HUES6 (cell line): ENCODE measurements at regions not wholly inside any gene's neighbourhood (a gene's known extent, or its start where the extent isn't known, plus 50 kb on each side); places are given as distances from the start of the nearest gene placed in this dataset.

ENCODE experiments used
- H3K27ac ChIP-seq: 2 replicates; pipeline ENCODE4 v1.7.0; 2013; ENCODE audit warnings: low read depth, mild to moderate bottlenecking, low read length, inconsistent platforms
- H3K27me3 ChIP-seq: 2 replicates; pipeline ENCODE4 v1.6.1; 2013; ENCODE audit warnings: low read length; ENCODE audit not compliant: control insufficient read depth, insufficient read depth
- H3K36me3 ChIP-seq: 2 replicates; pipeline ENCODE4 v1.6.1; 2013; ENCODE audit warnings: low read length; ENCODE audit not compliant: control insufficient read depth, insufficient read depth
- H3K4me1 ChIP-seq: 2 replicates; pipeline ENCODE4 v1.6.1; 2013; ENCODE audit warnings: low read length; ENCODE audit not compliant: control insufficient read depth, insufficient read depth
- H3K4me3 ChIP-seq: 2 replicates; pipeline ENCODE4 v1.5.1; 2013; ENCODE audit warnings: low read depth, low read length
- H3K9ac ChIP-seq: one replicate; pipeline ENCODE4 v1.6.1; 2013; ENCODE audit warnings: mild to moderate bottlenecking, low read length
- H3K9me3 ChIP-seq: 2 replicates; pipeline ENCODE4 v1.6.1; 2013; ENCODE audit warnings: low read depth, low read length; ENCODE audit not compliant: control insufficient read depth, insufficient read depth

GRCh38 chr12:30021051-30021833, 237.5 kb upstream of the TMTC1 start:
- no peaks in the 10 kb centered on the region for H3K4me1 ChIP-seq
- H3K9me3 ChIP-seq: peaks cover 19% of the 10 kb centered on the region
- H3K27me3 ChIP-seq: no peaks in the 10 kb centered on the region
- no peak overlapping the region for H3K9ac ChIP-seq
- H3K27ac ChIP-seq: no peak overlapping the region
- no peaks in the 10 kb centered on the region for H3K36me3 ChIP-seq
- H3K4me3 ChIP-seq: no peak overlapping the region

GRCh38 chr12:30019366-30020140, 235.8 kb upstream of the TMTC1 start:
- Histone ChIP-seq H3K9me3 (peaks cover 6% of the 10 kb centered on the region), H3K4me3 (no peak overlapping the region), H3K9ac (no peak overlapping the region), H3K27ac (no peak overlapping the region), H3K4me1 (no peaks in the 10 kb centered on the region), H3K36me3 (no peaks in the 10 kb centered on the region), H3K27me3 (no peaks in the 10 kb centered on the region)

GRCh38 chr12:30016540-30017055, 232.9 kb upstream of the TMTC1 start:
- Histone ChIP-seq H3K9me3 (no peaks in the 10 kb centered on the region), H3K27me3 (no peaks in the 10 kb centered on the region), H3K4me3 (no peak overlapping the region), H3K27ac (no peak overlapping the region), H3K4me1 (no peaks in the 10 kb centered on the region), H3K9ac (no peak overlapping the region), H3K36me3 (no peaks in the 10 kb centered on the region)

- Histone ChIP-seq H3K27me3 (no peaks in the 10 kb centered on the region), H3K27ac (no peak overlapping the region), H3K9me3 (no peaks in the 10 kb centered on the region), H3K4me1 (no peaks in the 10 kb centered on the region), H3K4me3 (no peak overlapping the region), H3K36me3 (no peaks in the 10 kb centered on the region), H3K9ac (no peak overlapping the region)
These were observed 232.0 kb upstream of the TMTC1 start for GRCh38 chr12:30015631-30016337.

- no peaks in the 10 kb centered on the region for H3K36me3 ChIP-seq
- H3K27me3 ChIP-seq: no peaks in the 10 kb centered on the region
- H3K9ac ChIP-seq: no peak overlapping the region
- no peak overlapping the region for H3K27ac ChIP-seq
- H3K4me3 ChIP-seq: no peak overlapping the region
- no peaks in the 10 kb centered on the region for H3K4me1 ChIP-seq
- H3K9me3 ChIP-seq: no peaks in the 10 kb centered on the region
These were observed 231.2 kb upstream of the TMTC1 start for GRCh38 chr12:30014991-30015390.

- Histone ChIP-seq H3K4me3 (no peak overlapping the region), H3K27me3 (no peaks in the 10 kb centered on the region), H3K36me3 (no peaks in the 10 kb centered on the region), H3K9ac (no peak overlapping the region), H3K27ac (no peak overlapping the region), H3K9me3 (no peaks in the 10 kb centered on the region), H3K4me1 (no peaks in the 10 kb centered on the region)
These were observed 229.2 kb upstream of the TMTC1 start for GRCh38 chr12:30012816-30013450.

GRCh38 chr12:30010071-30011052, 226.6 kb upstream of the TMTC1 start:
- Histone ChIP-seq H3K27ac (no peak overlapping the region), H3K27me3 (no peaks in the 10 kb centered on the region), H3K9ac (no peak overlapping the region), H3K4me3 (no peak overlapping the region), H3K36me3 (no peaks in the 10 kb centered on the region), H3K9me3 (no peaks in the 10 kb centered on the region), H3K4me1 (no peaks in the 10 kb centered on the region)

GRCh38 chr12:30006021-30006420, 222.3 kb upstream of the TMTC1 start:
- no peak overlapping the region for H3K4me3 ChIP-seq
- no peaks in the 10 kb centered on the region for H3K9me3 ChIP-seq
- H3K27me3 ChIP-seq: no peaks in the 10 kb centered on the region
- H3K36me3 ChIP-seq: no peaks in the 10 kb centered on the region
- no peak overlapping the region for H3K27ac ChIP-seq
- H3K4me1 ChIP-seq: no peaks in the 10 kb centered on the region
- H3K9ac ChIP-seq: no peak overlapping the region

- Histone ChIP-seq H3K9ac (no peak overlapping the region), H3K27ac (no peak overlapping the region), H3K27me3 (no peaks in the 10 kb centered on the region), H3K36me3 (no peaks in the 10 kb centered on the region), H3K4me1 (no peaks in the 10 kb centered on the region), H3K4me3 (no peak overlapping the region), H3K9me3 (no peaks in the 10 kb centered on the region)
These were observed 219.6 kb upstream of the TMTC1 start for GRCh38 chr12:30003321-30003720.

GRCh38 chr12:30002677-30003076, 218.9 kb upstream of the TMTC1 start:
- Histone ChIP-seq H3K36me3 (no peaks in the 10 kb centered on the region), H3K27ac (no peak overlapping the region), H3K9ac (no peak overlapping the region)

More at GRCh38 chr12:30002677-30003076, 218.9 kb upstream of the TMTC1 start:
- no peak overlapping the region for H3K4me3 ChIP-seq
- H3K4me1 ChIP-seq: no peaks in the 10 kb centered on the region
- no peaks in the 10 kb centered on the region for H3K27me3 ChIP-seq
- H3K9me3 ChIP-seq: no peaks in the 10 kb centered on the region
